Right hindlimb (tissue), 1 donor: ENCODE measurements at regions not wholly inside any gene's neighbourhood (a gene's known extent, or its start where the extent isn't known, plus 50 kb on each side); places are given as distances from the start of the nearest gene placed in this dataset.

Experiments
- DNase-seq: peaks from one replicate; pipeline ENCODE4 v3.0.0-alpha.2; 2018

GRCh38 chr1:227449741-227450441 lies 113.5 kb upstream of the ZNF678 start:
- no peak for DNase-seq

DNA sequence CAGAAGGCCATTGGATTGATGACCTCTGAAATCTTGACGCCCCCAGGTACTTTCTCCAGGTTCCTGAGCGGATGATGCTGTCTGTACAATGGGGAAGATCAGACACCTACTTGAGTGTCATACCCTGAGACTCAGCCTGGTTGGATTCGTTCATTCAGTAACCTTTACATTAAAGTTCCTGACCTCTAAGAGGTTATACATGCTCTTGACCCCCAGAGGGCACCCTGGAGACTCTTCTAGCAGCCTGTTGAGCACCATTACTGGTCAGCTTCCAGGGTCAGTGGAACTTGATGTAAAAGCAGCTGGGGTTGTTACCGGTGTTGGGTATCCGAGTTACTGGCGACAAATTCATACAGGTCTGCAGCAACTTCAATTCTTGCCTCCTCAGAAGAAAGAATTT lies 114.3 kb upstream of the ZNF678 start:
- no peak for DNase-seq

- peak; percentile 50 for DNase-seq
Observed at GRCh38 chr1:227447531-227447990, 115.8 kb upstream of the ZNF678 start.

- no peak for DNase-seq
Observed at GRCh38 chr1:227445746-227446145, 117.6 kb upstream of the ZNF678 start.

GRCh38 chr1:227445092-227445674 lies 118.2 kb upstream of the ZNF678 start:
- DNase-seq, result no peak

DNA sequence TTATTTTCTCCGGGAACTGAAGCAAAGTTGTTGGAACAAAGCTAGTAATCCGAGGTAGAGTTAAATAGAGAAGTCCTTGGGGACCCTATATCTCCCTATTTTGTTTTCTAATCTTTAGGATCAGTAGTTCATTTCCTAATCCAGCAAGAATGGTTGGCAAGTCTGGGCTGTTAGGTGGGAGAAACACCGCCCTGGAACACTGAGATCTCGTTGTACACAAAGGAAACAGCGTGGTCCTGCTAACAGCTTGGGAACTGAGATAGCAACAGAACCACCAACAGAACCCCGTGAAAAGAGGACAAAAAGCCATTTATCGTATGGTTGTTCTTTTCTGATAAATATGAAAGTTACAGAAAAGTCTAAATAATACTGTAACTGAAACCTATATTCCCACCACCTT lies 121.9 kb upstream of the CDC42BPA start:
- no peak for DNase-seq

- no peak for DNase-seq
Observed at GRCh38 chr1:227437495-227438008, 119.3 kb upstream of the CDC42BPA start.

DNA sequence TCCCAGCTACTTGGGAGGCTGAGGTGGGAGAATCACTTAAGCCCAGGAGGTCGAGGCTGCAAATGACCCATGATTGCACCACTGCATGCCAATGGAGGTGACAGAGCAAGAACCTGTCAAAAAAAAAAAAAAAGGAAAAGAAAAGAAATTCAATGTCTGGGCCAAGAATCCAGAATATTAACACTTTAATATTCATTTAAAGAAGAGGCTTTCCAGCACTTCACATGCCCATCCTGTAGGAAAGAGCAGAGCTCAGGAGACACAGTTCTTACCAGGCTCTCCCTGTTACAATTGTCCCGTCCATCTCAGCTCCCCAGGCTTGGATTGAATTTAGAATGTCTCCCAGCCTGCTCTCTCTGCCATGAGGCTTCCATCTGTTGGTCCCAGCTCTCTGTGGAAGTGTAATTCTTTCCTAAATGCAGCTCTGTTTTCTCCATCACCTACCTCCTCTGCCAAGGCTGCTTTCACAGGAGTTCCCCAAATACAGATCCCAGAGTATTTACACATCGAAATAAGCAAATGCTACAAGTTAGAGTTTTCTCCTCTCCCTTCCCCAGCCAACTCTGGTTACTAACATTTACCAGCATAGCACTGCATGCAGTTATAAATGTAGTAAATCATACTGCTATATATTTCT lies 116.6 kb upstream of the CDC42BPA start:
- peak; percentile 63 for DNase-seq

DNA sequence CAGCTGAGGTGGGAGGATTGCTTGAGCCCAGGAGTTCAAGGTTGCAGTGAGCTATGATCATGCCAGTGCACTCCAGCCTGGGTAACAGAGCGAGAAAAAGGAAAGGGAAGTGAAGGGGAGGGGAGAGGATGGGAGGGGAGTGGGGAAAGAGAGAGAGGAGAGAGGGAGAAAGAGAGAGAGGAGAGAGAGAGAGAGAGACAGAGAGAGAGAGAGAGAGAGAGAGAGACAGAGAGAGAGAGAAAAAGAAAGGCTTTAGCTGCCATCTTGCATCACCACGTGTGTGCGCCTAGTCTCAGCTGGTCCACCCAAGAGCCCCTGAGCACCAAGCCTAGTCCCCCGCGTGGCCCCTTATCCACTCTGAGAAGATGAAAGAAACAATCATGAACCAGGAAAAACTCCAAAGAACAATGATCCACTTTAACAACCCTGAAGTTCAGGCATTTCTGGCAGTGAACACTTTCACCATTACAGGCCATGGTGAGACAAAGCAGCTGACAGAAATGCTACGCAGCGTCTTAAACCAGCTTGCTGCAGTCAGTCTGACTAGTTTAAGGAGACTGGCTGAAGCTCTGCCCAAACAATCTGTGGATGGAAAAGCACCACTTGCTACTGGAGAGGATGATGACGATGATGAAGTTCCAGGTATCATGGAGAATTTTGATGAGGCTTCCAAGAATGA lies 115.5 kb upstream of the CDC42BPA start:
- DNase-seq, result no peak

GRCh38 chr1:227432981-227433380 lies 114.7 kb upstream of the CDC42BPA start:
- no peak for DNase-seq

- no peak for DNase-seq
Observed at GRCh38 chr1:227432181-227432535, 113.9 kb upstream of the CDC42BPA start.

DNA sequence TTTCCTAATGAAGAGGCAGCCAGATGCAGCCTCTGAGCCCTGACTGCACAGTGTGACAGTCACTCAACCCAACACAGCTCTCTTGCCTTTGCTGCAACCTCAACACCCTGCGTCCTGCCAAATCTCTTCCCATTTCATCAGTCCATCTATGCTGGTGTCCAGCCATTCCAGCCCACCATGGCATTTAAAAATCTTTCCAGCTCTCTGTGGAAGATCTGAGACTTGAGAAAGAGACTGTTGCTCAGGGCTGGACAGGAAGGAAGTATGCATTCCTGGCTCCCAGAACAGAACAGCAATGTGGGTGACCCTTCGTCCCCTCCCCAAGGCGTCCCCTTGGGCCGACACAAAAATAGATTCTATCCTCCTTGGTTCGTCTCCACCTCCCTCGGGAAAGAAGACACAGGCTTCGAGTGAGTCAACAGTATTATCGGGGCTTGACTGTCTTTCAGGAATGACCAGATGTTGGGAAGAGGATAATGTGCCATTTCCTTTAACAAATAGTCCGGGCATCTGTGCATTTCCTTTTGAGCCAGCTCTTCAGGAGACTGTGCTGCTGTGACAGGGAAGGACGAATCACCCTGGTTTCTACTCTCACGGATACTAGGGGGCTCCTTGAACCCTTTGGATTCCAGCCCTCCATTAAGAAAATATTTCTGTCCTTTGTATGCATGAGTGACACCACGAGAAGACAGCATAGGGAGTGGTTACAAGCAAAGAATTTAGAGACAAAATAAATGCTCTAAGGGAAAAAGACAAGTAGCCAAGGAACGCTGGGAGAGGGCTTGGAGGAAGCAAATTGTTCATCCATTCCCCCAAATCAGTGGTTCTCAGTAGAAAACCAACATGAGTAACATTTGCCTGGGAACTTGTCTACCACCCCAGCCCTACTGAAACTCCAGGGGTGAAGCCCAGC lies 111.4 kb upstream of the CDC42BPA start:
- no peak for DNase-seq

- peak; percentile 51 for DNase-seq
Observed at GRCh38 chr1:227428803-227429202, 110.5 kb upstream of the CDC42BPA start.

DNA sequence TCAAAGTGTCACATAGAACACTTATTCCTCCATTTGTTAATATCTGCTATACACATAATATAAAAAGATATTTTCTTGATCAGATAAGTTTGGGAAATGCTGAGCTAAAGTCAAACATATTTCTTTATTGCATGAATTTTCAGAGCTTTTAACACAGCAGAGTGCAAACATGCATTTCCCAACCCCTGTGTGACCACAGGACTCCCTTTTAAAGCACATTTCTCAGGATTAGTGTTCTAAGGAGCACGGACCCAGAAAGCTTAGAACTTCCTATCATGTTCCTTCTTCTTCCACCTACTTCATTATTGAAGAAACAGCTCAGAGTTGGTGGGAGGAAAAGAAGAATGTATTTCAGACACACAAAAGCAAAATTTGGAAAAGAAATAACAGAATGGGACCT lies 109.1 kb upstream of the CDC42BPA start:
- no peak for DNase-seq

GRCh38 chr1:227424953-227425352 lies 106.7 kb upstream of the CDC42BPA start:
- DNase-seq, result no peak

GRCh38 chr1:227424159-227424680 lies 105.9 kb upstream of the CDC42BPA start:
- no peak for DNase-seq

DNA sequence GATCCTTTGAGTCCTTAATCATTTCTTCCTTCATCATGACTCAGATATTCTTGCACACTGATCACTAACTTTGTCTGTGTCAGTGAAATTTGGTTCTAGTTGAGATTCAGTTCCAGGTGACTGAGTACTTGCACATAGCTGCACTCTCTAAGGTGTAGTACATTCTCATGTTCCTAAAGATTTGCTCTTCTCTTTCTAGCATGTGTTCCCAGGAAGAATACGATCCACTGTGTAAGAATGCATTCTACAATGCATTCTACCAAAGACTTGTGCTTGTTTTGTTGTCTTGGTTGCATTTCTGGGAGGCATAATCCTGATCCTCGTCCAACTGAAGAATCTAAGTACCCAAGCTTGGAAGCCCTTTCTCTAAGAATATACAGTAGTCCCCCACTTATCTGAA lies 104.3 kb upstream of the CDC42BPA start:
- no peak for DNase-seq

GRCh38 chr1:227420147-227420546 lies 101.9 kb upstream of the CDC42BPA start:
- DNase-seq, result no peak

DNA sequence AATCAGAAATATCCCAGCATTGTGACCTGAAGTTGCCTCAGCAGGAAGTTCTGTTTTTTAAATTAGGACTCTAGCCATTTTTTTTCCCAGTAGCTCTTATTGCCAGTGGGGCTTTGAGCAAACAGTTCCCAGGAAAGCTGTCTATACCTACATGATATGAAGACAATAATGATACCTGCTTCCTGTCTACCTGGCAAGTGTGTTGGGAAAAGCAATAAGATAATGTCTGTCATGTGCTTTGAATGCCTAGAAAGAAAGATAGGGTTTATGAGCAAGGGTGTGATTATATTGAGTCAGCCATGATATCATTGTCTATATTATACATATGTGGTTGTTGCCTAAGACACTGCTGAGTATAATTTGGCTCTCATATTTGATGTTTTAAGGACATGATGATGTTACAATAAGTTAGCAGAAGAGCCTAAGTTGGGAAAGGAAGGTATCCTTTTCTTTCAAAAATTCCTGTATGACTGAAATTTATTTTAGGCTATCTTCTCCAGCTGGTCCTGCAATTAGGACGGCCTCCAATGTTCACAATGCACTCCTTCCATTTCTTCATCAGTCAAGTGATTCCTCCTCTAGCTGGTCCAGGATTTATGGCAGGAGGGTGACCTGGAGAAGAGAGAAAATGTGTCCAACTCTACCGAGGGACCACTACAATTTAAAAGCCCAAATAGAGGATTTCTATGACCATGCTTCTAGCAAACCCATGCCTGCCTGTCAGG lies 99.6 kb upstream of the CDC42BPA start:
- peak; percentile 65 for DNase-seq

DNA sequence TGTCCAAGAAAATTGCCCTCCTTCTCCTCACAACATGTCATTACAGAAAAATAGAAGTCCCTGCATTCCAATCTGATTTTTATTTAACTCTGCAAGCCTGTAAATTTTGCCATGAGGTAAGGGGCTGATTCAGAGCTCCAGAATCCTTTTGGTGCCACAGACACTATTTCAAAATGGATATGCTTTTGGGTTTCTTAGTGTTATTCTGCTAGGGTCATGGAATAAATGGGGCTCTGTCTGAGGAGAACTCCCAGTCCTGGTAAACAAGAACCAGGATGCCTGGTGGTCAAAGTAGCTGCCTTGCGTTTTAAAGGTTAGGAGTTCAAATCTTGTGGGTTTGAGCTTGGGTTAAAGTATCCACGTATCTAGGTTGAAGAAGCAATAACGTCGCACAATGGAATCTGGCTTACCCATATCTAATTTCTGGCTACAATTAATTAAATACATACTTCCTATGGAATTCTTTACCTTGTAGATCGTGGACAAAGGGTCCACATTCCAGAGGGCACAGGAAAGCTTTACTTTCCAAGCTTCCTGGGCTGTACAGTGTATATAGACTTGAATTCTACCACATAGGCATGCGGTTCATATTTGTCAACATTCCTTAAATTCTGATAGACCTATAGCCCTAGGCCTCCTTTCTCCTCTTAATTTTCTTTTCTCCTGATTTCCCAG lies 98.0 kb upstream of the CDC42BPA start:
- peak; percentile 18 for DNase-seq
